ENCODE measurements at regions not wholly inside any gene's neighbourhood (a gene's known extent, or its start where the extent isn't known, plus 50 kb on each side); places are given as distances from the start of the nearest gene placed in this dataset.
"Not testable (repeated sequence)": the region's sequence is repeated elsewhere in the genome, so short reads cannot be mapped to it uniquely, and the experiment has no call there.

DNA sequence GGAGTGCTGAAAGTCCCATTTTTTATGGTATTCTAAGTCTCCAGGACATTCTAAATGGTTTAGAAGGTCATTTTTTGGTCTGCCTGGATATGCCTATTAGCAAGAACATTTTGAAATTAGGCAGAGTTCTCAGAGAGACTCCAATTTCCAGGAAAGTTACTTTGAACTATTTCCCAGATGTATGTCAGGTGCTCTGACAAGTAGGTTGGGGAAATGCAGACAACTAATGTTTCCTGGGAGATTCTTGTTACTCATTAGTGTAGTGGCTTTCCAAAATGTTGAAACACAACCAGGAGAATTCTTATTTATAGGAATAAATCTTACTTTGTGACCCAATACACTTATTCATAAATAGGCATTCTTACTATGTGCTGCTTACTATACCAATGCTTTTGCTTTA lies 268.4 kb downstream of the ZNF37A start:
- DNase-seq (ENCODE audit: low spot score) = not testable (repeated sequence)

GRCh38 chr10:38364073-38364472 lies 269.9 kb downstream of the ZNF37A start:
- DNase-seq (ENCODE audit: low spot score) = not testable (repeated sequence)

GRCh38 chr10:38365917-38366316 lies 271.8 kb downstream of the ZNF37A start:
- not testable (repeated sequence) for DNase-seq (ENCODE audit: low spot score)

GRCh38 chr10:38383800-38384199 lies 289.7 kb downstream of the ZNF37A start:
- not testable (repeated sequence) for DNase-seq (ENCODE audit: low spot score)

GRCh38 chr10:38386869-38387268 lies 292.7 kb downstream of the ZNF37A start:
- not testable (repeated sequence) for DNase-seq (ENCODE audit: low spot score)

DNA sequence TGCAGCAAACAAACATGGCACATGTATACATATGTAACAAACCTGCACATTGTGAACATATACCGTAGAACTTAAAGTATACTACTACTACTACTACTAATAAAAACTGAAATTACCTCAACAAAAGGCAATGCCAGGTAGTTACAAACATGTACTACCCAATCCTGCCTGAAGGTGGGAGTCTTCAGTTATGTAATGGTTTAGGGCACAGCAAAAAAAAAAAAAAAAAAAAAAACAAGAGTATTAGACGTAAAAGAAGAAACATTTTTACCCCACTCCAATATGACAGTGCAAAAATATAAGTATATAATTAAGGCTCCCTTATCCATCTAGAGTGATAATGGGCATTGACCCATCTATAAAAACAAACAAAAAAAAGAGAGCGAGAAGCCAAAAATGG lies 296.6 kb downstream of the ZNF37A start:
- DNase-seq (ENCODE audit: low spot score) = not testable (repeated sequence)

GRCh38 chr10:38395465-38395864 lies 301.3 kb downstream of the ZNF37A start:
- DNase-seq (ENCODE audit: low spot score) = not testable (repeated sequence)

DNA sequence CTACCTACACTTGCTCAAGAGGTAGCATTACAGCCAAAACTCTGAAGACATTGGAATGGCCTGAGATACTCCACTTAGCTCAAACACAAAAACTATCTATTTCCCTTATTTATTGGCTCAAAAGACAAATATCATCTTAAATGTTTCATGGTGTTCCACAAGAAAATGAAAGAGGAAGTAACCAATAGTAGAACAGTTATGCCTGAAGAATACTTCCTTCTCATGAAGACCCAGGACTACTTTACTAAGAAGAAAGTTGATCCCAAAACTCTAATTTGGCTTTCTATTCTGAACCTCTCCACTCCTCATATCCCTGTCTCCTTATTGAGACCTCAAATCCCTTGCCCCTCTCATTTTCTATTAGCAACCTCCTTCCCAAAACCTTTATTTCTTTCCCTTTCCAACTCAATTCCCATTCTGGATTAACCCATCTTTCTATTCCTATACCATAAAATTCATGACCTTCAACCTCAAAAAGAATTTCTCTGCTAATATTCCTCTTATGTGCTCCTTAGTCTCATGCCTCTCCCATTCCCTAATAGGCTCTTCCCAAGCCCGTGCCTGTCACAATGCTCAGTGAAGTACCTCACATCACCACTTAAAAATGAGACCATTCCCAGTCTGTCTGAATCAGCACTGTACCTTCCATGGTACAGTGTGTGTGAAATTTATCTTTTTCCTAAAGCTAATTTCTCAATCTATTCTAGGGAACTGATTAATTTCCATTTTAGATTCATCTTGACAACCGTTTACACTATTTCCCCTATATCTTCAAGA lies 302.2 kb downstream of the ZNF37A start:
- not testable (repeated sequence) for DNase-seq (ENCODE audit: low spot score)

GRCh38 chr10:38401565-38401964 lies 307.4 kb downstream of the ZNF37A start:
- DNase-seq (ENCODE audit: low spot score) = not testable (repeated sequence)

- peak; percentile 92 for DNase-seq (ENCODE audit: low spot score)
Observed at GRCh38 chr10:38402442-38403346, 308.6 kb downstream of the ZNF37A start.

GRCh38 chr10:38403347-38404117 lies 309.4 kb downstream of the ZNF37A start:
- DNase-seq (ENCODE audit: low spot score) = peak; percentile 68

- not testable (repeated sequence) for DNase-seq (ENCODE audit: low spot score)
Observed at GRCh38 chr10:38423634-38424033, 329.5 kb downstream of the ZNF37A start.

- DNase-seq (ENCODE audit: low spot score) = not testable (repeated sequence)
Observed at GRCh38 chr10:38430242-38430641, 336.1 kb downstream of the ZNF37A start.

GRCh38 chr10:38437359-38437758 lies 343.2 kb downstream of the ZNF37A start:
- DNase-seq (ENCODE audit: low spot score) = not testable (repeated sequence)

GRCh38 chr10:38448614-38449355 lies 354.6 kb downstream of the ZNF37A start:
- DNase-seq (ENCODE audit: low spot score) = not testable (repeated sequence)

- DNase-seq (ENCODE audit: low spot score) = not testable (repeated sequence)
Observed at GRCh38 chr10:38449618-38450017, 355.5 kb downstream of the ZNF37A start.

DNA sequence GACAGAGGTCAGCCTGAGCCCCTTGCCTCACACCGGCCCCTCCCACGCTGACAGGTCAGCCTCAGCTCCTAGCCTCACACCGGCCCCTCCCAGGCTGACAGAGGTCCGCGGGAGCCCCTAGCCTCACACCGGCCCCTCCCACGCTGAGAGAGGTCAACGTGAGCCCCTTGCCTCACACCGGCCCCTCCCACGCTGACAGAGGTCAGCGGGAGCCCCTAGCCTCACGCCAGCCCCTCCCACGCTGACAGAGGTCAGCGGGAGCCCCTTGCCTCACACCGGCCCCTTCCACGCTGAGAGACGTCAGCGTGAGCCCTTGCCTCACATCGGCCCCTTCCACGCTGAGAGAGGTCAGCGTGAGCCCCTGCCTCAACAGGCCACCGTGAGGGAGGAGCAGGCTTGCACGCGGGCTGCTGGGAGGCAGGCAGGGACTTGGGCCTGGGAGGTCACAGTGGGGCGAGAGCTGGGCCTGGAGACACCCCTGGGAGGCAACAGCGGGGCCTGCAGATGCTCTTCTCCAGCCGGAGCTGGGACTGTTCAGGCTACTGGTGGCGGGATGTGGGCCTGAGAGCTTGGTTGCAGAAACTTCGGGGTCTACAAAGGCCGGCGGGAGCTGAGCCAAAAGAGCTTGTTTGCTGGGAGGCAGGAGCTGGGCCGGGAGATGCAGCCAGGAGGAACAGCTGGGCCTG lies 356.4 kb downstream of the ZNF37A start:
- DNase-seq (ENCODE audit: low spot score) = not testable (repeated sequence)

GRCh38 chr10:38451306-38451967 lies 357.3 kb downstream of the ZNF37A start:
- not testable (repeated sequence) for DNase-seq (ENCODE audit: low spot score)

All from left forelimb (tissue), 1 donor.